Epidermal melanocyte (primary cell): ENCODE measurements at regions not wholly inside any gene's neighbourhood (a gene's known extent, or its start where the extent isn't known, plus 50 kb on each side); places are given as distances from the start of the nearest gene placed in this dataset.

ENCODE experiments used
- DNase-seq: peaks from one replicate; pipeline ENCODE4 v3.0.0; 2011; ENCODE audit warnings: low spot score; ENCODE audit not compliant: insufficient read length

GRCh38 chr4:52269761-52270160, 218.7 kb downstream of the SPATA18 start:
- DNase-seq: no peak

- no peak for DNase-seq
These were observed 222.8 kb downstream of the SPATA18 start for GRCh38 chr4:52273885-52274284.

GRCh38 chr4:52288212-52288855, 237.2 kb downstream of the SPATA18 start:
- DNase-seq: no peak

- no peak for DNase-seq
These were observed 239.4 kb downstream of the SPATA18 start for GRCh38 chr4:52290466-52290865.

GRCh38 chr4:52292245-52292644, 241.1 kb downstream of the SPATA18 start:
- no peak for DNase-seq

- no peak for DNase-seq
These were observed 245.2 kb downstream of the SPATA18 start for GRCh38 chr4:52296341-52296740.

GRCh38 chr4:52298444-52298843, 247.3 kb downstream of the SPATA18 start:
- no peak for DNase-seq

- no peak for DNase-seq
These were observed 248.0 kb downstream of the SPATA18 start for GRCh38 chr4:52299120-52299519.

- DNase-seq: no peak
These were observed 260.5 kb downstream of the SPATA18 start for GRCh38 chr4:52311464-52312125.

GRCh38 chr4:52312722-52313121, 261.6 kb downstream of the SPATA18 start:
- DNase-seq: no peak

GRCh38 chr4:52317361-52317879, 266.3 kb downstream of the SPATA18 start:
- no peak for DNase-seq

- DNase-seq: no peak
These were observed 266.9 kb downstream of the SPATA18 start for GRCh38 chr4:52317981-52318380.

- DNase-seq: no peak
These were observed 278.8 kb downstream of the SPATA18 start for GRCh38 chr4:52329894-52330293.

- no peak for DNase-seq
These were observed 292.5 kb downstream of the SPATA18 start for GRCh38 chr4:52343595-52343994.

GRCh38 chr4:52350926-52351325, 299.8 kb downstream of the SPATA18 start:
- no peak for DNase-seq

GRCh38 chr4:52358366-52358765, 300.7 kb downstream of the USP46 start:
- no peak for DNase-seq

GRCh38 chr4:52358883-52359321, 300.2 kb downstream of the USP46 start:
- no peak for DNase-seq

- no peak for DNase-seq
These were observed 292.9 kb downstream of the USP46 start for GRCh38 chr4:52366191-52366590.

GRCh38 chr4:52366621-52367020, 292.5 kb downstream of the USP46 start:
- DNase-seq: no peak

- DNase-seq: no peak
These were observed 291.7 kb downstream of the USP46 start for GRCh38 chr4:52367282-52367830.

GRCh38 chr4:52368895-52369294, 290.2 kb downstream of the USP46 start:
- DNase-seq: no peak

- no peak for DNase-seq
These were observed 289.5 kb downstream of the USP46 start for GRCh38 chr4:52369649-52370048.

GRCh38 chr4:52370576-52370975, 288.5 kb downstream of the USP46 start:
- DNase-seq: no peak
